ENCODE measurements at regions not wholly inside any gene's neighbourhood (a gene's known extent, or its start where the extent isn't known, plus 50 kb on each side); places are given as distances from the start of the nearest gene placed in this dataset.
"Not testable (repeated sequence)": the region's sequence is repeated elsewhere in the genome, so short reads cannot be mapped to it uniquely, and the experiment has no call there.

DNA sequence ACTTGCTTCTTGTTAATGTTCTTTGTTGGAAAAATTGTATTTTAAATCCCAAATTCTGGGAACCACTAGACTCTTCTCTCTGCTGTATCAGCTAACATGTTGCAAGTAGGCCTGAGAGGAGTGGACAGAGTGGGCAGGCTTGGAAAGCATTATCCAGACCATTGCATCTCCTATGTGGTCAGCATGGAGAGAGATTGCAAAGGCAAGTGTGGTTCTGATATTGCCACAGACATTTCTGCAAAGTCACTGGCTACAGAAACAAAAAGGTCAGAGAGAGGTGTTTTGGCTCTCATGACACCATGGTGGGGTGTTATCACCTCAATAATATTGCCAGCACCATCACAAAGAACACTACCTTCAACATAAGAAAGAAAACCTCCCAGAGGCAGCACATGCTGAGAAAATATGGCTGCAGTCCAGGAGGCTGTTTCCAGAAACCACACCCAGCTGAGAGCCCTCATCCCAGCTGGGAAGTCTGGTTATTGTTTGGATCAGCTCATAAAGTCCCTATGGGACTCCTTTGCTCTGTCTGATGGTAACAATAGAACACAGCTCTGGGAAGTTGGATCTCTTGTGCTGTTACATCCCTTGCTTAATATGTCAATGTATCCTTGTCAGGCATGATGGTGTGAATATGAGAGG is 78.2 kb upstream of the TBX18 start:
- no TSS peak for BruUV-seq (replicated peaks)
- no peaks in the 10 kb centered on the region for H3K9me3 ChIP-seq (ENCODE audit: control insufficient read depth, insufficient read depth, low read depth, low read length)
- CTCF ChIA-PET, result no interaction called here
- H3K36me3 ChIP-seq (ENCODE audit: control insufficient read depth, insufficient read depth, low read length), result no peaks in the 10 kb centered on the region
- no peak overlapping the region for H3K27ac ChIP-seq (ENCODE audit: low read length)
- no peak for DNase-seq (ENCODE audit: low read depth, low spot score)
- no peaks in the 10 kb centered on the region for H3K27me3 ChIP-seq (ENCODE audit: control insufficient read depth, insufficient read depth, low read length)
- POLR2A ChIA-PET, result interaction anchor here (0.6 kb wide), 1 partner anchor 575 kb away, joined by 3 read pairs; no protein-coding TSS in a partner anchor
- H3K4me1 ChIP-seq (ENCODE audit: control insufficient read depth, insufficient read depth, low read length), result no peaks in the 10 kb centered on the region
- intact Hi-C loops (cut with micrococcal nuclease; ENCODE audit: unreplicated experiment), result no loop called here
- no peak overlapping the region for H3K4me3 ChIP-seq (ENCODE audit: low read depth in 2 of 2, low read length in 2 of 2)
- TF ChIP-seq POLR2AphosphoS5 (IDR thresholded peaks at IDR 0.05; ENCODE audit: low read depth, low read length), result no peak
- TF ChIP-seq TCF7L2 (IDR thresholded peaks at IDR 0.05; ENCODE audit: low read depth, low read length), result no peak
- no peak for TF ChIP-seq SIN3A (IDR thresholded peaks at IDR 0.05; ENCODE audit: borderline replicate concordance, insufficient read depth, low read depth, low read length)
- TF ChIP-seq, protein P1, sequence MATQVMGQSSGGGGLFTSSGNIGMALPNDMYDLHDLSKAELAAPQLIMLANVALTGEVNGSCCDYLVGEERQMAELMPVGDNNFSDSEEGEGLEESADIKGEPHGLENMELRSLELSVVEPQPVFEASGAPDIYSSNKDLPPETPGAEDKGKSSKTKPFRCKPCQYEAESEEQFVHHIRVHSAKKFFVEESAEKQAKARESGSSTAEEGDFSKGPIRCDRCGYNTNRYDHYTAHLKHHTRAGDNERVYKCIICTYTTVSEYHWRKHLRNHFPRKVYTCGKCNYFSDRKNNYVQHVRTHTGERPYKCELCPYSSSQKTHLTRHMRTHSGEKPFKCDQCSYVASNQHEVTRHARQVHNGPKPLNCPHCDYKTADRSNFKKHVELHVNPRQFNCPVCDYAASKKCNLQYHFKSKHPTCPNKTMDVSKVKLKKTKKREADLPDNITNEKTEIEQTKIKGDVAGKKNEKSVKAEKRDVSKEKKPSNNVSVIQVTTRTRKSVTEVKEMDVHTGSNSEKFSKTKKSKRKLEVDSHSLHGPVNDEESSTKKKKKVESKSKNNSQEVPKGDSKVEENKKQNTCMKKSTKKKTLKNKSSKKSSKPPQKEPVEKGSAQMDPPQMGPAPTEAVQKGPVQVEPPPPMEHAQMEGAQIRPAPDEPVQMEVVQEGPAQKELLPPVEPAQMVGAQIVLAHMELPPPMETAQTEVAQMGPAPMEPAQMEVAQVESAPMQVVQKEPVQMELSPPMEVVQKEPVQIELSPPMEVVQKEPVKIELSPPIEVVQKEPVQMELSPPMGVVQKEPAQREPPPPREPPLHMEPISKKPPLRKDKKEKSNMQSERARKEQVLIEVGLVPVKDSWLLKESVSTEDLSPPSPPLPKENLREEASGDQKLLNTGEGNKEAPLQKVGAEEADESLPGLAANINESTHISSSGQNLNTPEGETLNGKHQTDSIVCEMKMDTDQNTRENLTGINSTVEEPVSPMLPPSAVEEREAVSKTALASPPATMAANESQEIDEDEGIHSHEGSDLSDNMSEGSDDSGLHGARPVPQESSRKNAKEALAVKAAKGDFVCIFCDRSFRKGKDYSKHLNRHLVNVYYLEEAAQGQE (IDR thresholded peaks at IDR 0.05; ENCODE audit: insufficient read depth in 1 of 2, low read depth in 2 of 2, low read length in 1 of 2), result no peak
- TF ChIP-seq CTCF (IDR thresholded peaks at IDR 0.05), result no peak
- ATAC-seq, result no peak
- in situ Hi-C loops (cut with HindIII; ENCODE audit: low pct_unique_long_range_greater_than_20kb, low sequenced_read_pairs), result no loop called here

GRCh38 chr6:84837068-84837866 is 72.9 kb upstream of the TBX18 start:
- POLR2A ChIA-PET; in situ Hi-C loops (cut with HindIII; ENCODE audit: low pct_unique_long_range_greater_than_20kb, low sequenced_read_pairs); DNase-seq (ENCODE audit: low read depth, low spot score); CTCF ChIA-PET; H3K4me1 ChIP-seq (ENCODE audit: control insufficient read depth, insufficient read depth, low read length); H3K27ac ChIP-seq (ENCODE audit: low read length); ATAC-seq; BruUV-seq (replicated peaks); intact Hi-C loops (cut with micrococcal nuclease; ENCODE audit: unreplicated experiment); H3K9me3 ChIP-seq (ENCODE audit: control insufficient read depth, insufficient read depth, low read depth, low read length); H3K4me3 ChIP-seq (ENCODE audit: low read depth in 2 of 2, low read length in 2 of 2); H3K27me3 ChIP-seq (ENCODE audit: control insufficient read depth, insufficient read depth, low read length); H3K36me3 ChIP-seq (ENCODE audit: control insufficient read depth, insufficient read depth, low read length): not testable (repeated sequence)

DNA sequence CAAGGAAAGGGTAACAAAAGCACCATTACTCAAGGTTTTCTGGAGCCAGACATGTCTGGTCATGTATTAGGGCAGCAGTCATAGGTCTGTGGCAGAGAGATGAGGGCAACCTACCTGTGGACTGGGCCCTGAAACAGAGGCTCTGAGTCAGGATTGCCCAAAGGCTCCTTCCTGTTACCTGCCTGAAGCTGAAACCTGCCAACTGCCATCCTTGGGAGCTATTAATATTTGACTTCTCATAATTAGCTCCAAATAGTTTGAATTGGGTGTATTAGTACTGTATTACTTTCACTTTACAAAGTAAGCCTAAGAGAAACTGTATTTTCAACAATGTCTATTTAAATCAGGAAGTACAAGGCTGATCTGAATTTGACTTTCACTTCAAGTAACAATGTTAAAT is 72.0 kb upstream of the TBX18 start:
- TF ChIP-seq, protein P1 (IDR thresholded peaks at IDR 0.05; ENCODE audit: insufficient read depth in 1 of 2, low read depth in 2 of 2, low read length in 1 of 2), result no peak
- TF ChIP-seq CTCF (IDR thresholded peaks at IDR 0.05) (no peak), TCF7L2 (IDR thresholded peaks at IDR 0.05; ENCODE audit: low read depth, low read length) (no peak), POLR2AphosphoS5 (IDR thresholded peaks at IDR 0.05; ENCODE audit: low read depth, low read length) (no peak), SIN3A (IDR thresholded peaks at IDR 0.05; ENCODE audit: borderline replicate concordance, insufficient read depth, low read depth, low read length) (no peak)
- BruUV-seq (replicated peaks), result no TSS peak
- intact Hi-C loops (cut with micrococcal nuclease; ENCODE audit: unreplicated experiment), result no loop called here
- H3K27ac ChIP-seq (ENCODE audit: low read length), result no peak overlapping the region
- ATAC-seq (no peak), DNase-seq (ENCODE audit: low read depth, low spot score) (no peak)
- in situ Hi-C loops (cut with HindIII; ENCODE audit: low pct_unique_long_range_greater_than_20kb, low sequenced_read_pairs), result no loop called here
- no peaks in the 10 kb centered on the region for H3K9me3 ChIP-seq (ENCODE audit: control insufficient read depth, insufficient read depth, low read depth, low read length)
- H3K27me3 ChIP-seq (ENCODE audit: control insufficient read depth, insufficient read depth, low read length), result no peaks in the 10 kb centered on the region
- H3K36me3 ChIP-seq (ENCODE audit: control insufficient read depth, insufficient read depth, low read length), result no peaks in the 10 kb centered on the region
- ChIA-PET CTCF (no interaction called here), POLR2A (no interaction called here)
- no peaks in the 10 kb centered on the region for H3K4me1 ChIP-seq (ENCODE audit: control insufficient read depth, insufficient read depth, low read length)
- no peak overlapping the region for H3K4me3 ChIP-seq (ENCODE audit: low read depth in 2 of 2, low read length in 2 of 2)
